ENCODE measurements at regions not wholly inside any gene's neighbourhood (a gene's known extent, or its start where the extent isn't known, plus 50 kb on each side); places are given as distances from the start of the nearest gene placed in this dataset.

DNA sequence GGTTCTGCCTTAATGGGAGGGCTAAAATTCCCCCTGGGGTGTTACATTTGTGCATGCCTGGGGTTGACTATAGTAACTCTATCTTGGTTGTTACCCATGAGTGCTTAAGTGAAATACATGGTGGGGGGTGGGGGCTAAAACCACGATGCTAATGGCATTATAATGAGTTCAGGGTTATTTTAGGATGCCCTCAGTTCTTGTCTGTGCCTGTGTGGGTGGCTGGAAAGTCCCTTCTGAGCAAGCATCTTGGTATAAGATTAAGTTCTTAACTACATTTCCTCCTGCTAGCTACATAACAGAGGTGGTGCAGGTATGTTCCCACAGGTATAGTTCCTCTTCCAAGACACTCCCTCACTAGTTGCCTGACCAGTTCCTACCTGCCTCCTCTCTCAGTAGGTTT, 822.3 kb downstream of the LRFN5 start:
- Histone ChIP-seq H2AK5ac (ENCODE audit: low read length) (no peak overlapping the region), H3K14ac (ENCODE audit: low read length) (no peak overlapping the region), H3K4me1 (ENCODE audit: control insufficient read depth in 1 of 2, insufficient read depth in 2 of 2, low read length in 2 of 2) (no peaks in the 10 kb centered on the region), H2AFZ (ENCODE audit: insufficient read depth, low read length, poor library complexity) (no peak overlapping the region), H3K79me1 (ENCODE audit: low read length) (no peaks in the 10 kb centered on the region), H2BK120ac (ENCODE audit: insufficient read depth, low read length, poor library complexity) (no peak overlapping the region), H3K4ac (ENCODE audit: low read depth, low read length) (no peak overlapping the region), H2BK12ac (ENCODE audit: low read length) (no peak overlapping the region), H3K4me3 (ENCODE audit: low read depth, low read length) (no peak overlapping the region), H3K79me2 (ENCODE audit: control insufficient read depth, insufficient read depth, low read length, poor library complexity) (no peaks in the 10 kb centered on the region), H3K9me3 (ENCODE audit: insufficient read depth, low read depth, low read length) (no peaks in the 10 kb centered on the region), H3K27ac (ENCODE audit: low read depth, low read length) (no peak overlapping the region), H3K36me3 (ENCODE audit: control insufficient read depth in 1 of 2, insufficient read depth in 2 of 2, low read length in 2 of 2) (no peaks in the 10 kb centered on the region), H4K12ac (ENCODE audit: low read depth, low read length) (no peak overlapping the region), H4K91ac (ENCODE audit: low read depth, low read length) (no peak overlapping the region), H3K23ac (ENCODE audit: low read length) (no peak overlapping the region), H3K4me2 (ENCODE audit: low read length) (no peak overlapping the region), H3K18ac (ENCODE audit: low read length) (no peak overlapping the region), H3K9ac (ENCODE audit: low read length) (no peak overlapping the region), H3K27me3 (ENCODE audit: insufficient read depth, low read length) (no peaks in the 10 kb centered on the region), H2BK5ac (ENCODE audit: low read depth, low read length, poor library complexity) (no peak overlapping the region), H4K8ac (ENCODE audit: low read depth, low read length) (no peak overlapping the region)
- no peak for DNase-seq
- WGBS (ENCODE audit: extremely low coverage, insufficient coverage, insufficient read length), result no CpG with 5 or more reads among the region's 1 CpG

DNA sequence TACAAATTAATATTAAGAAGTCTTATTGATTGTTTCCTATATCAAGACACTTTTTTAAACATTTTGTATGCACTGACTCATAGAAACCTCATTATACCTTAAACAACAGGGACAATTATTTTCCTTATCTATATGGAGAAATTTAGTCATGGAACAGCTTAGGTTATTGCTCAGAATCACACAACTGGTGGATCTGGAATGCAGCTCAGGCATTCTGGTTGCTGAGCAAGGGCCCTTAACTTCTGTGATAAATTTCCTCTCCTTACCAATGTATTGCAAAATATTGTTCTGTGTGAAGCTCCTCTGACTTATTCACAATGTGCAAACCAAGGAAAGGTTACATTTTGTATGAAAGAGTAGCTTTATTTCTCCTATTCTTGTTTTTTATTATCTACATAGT, 817.8 kb downstream of the LRFN5 start:
- Histone ChIP-seq H2AFZ (ENCODE audit: insufficient read depth, low read length, poor library complexity) (no peak overlapping the region), H4K91ac (ENCODE audit: low read depth, low read length) (no peak overlapping the region), H3K4me3 (ENCODE audit: low read depth, low read length) (no peak overlapping the region), H2BK12ac (ENCODE audit: low read length) (no peak overlapping the region), H3K36me3 (ENCODE audit: control insufficient read depth in 1 of 2, insufficient read depth in 2 of 2, low read length in 2 of 2) (no peaks in the 10 kb centered on the region), H2BK120ac (ENCODE audit: insufficient read depth, low read length, poor library complexity) (no peak overlapping the region), H3K79me1 (ENCODE audit: low read length) (no peaks in the 10 kb centered on the region), H3K9ac (ENCODE audit: low read length) (no peak overlapping the region), H4K12ac (ENCODE audit: low read depth, low read length) (no peak overlapping the region), H2BK5ac (ENCODE audit: low read depth, low read length, poor library complexity) (no peak overlapping the region), H3K18ac (ENCODE audit: low read length) (no peak overlapping the region), H3K23ac (ENCODE audit: low read length) (no peak overlapping the region), H3K4ac (ENCODE audit: low read depth, low read length) (no peak overlapping the region), H3K9me3 (ENCODE audit: insufficient read depth, low read depth, low read length) (no peaks in the 10 kb centered on the region), H2AK5ac (ENCODE audit: low read length) (no peak overlapping the region), H3K27ac (ENCODE audit: low read depth, low read length) (no peak overlapping the region), H3K14ac (ENCODE audit: low read length) (no peak overlapping the region), H3K27me3 (ENCODE audit: insufficient read depth, low read length) (no peaks in the 10 kb centered on the region), H3K4me2 (ENCODE audit: low read length) (no peak overlapping the region), H3K79me2 (ENCODE audit: control insufficient read depth, insufficient read depth, low read length, poor library complexity) (no peaks in the 10 kb centered on the region), H3K4me1 (ENCODE audit: control insufficient read depth in 1 of 2, insufficient read depth in 2 of 2, low read length in 2 of 2) (no peaks in the 10 kb centered on the region), H4K8ac (ENCODE audit: low read depth, low read length) (no peak overlapping the region)
- DNase-seq, result no peak

DNA sequence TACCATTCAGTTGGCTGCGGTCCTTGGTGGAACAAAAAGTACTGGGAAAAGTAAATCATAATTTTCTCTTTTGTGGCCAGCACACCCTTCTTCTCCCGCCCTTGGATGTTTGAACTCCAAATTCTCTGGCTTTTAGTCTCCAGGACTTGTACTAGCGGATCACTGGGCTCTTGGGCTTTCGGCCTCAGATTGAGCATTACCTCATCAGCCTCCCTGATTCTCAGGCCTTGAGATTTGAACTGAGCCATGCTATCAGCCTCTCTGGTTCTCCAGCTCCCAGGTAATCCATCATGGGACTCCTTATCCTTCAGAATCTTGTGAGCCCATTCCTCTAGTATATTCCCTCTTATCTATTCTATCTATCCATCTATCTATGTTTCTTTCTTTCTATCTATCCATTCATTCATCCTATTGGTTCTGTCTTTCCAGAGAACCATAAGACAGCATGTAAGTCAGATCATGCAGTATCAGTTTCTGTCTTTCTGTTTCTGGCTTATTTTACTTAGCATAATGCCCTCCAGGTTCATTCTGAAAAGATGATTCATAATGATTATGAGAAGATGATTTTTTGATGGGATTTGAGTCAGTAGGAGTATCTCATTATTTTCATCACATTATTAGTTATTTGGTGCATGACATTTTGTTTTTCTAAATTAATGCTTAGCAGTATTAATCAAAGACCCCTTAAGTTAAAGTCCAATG, 814.9 kb downstream of the LRFN5 start:
- Histone ChIP-seq H3K36me3 (ENCODE audit: control insufficient read depth in 1 of 2, insufficient read depth in 2 of 2, low read length in 2 of 2) (no peaks in the 10 kb centered on the region), H3K18ac (ENCODE audit: low read length) (no peak overlapping the region), H3K79me1 (ENCODE audit: low read length) (no peaks in the 10 kb centered on the region), H4K8ac (ENCODE audit: low read depth, low read length) (no peak overlapping the region), H3K23ac (ENCODE audit: low read length) (no peak overlapping the region), H4K12ac (ENCODE audit: low read depth, low read length) (no peak overlapping the region), H3K4me3 (ENCODE audit: low read depth, low read length) (no peak overlapping the region), H2BK12ac (ENCODE audit: low read length) (no peak overlapping the region), H2BK5ac (ENCODE audit: low read depth, low read length, poor library complexity) (no peak overlapping the region), H2AK5ac (ENCODE audit: low read length) (no peak overlapping the region), H3K14ac (ENCODE audit: low read length) (no peak overlapping the region), H4K91ac (ENCODE audit: low read depth, low read length) (no peak overlapping the region), H2AFZ (ENCODE audit: insufficient read depth, low read length, poor library complexity) (no peak overlapping the region), H3K9ac (ENCODE audit: low read length) (no peak overlapping the region), H3K4me1 (ENCODE audit: control insufficient read depth in 1 of 2, insufficient read depth in 2 of 2, low read length in 2 of 2) (no peaks in the 10 kb centered on the region), H3K27ac (ENCODE audit: low read depth, low read length) (no peak overlapping the region), H3K4me2 (ENCODE audit: low read length) (no peak overlapping the region), H3K4ac (ENCODE audit: low read depth, low read length) (no peak overlapping the region), H2BK120ac (ENCODE audit: insufficient read depth, low read length, poor library complexity) (no peak overlapping the region), H3K27me3 (ENCODE audit: insufficient read depth, low read length) (no peaks in the 10 kb centered on the region), H3K79me2 (ENCODE audit: control insufficient read depth, insufficient read depth, low read length, poor library complexity) (no peaks in the 10 kb centered on the region), H3K9me3 (ENCODE audit: insufficient read depth, low read depth, low read length) (no peaks in the 10 kb centered on the region)
- DNase-seq, result no peak
- no CpG with 5 or more reads among the region's 4 CpGs for WGBS (ENCODE audit: extremely low coverage, insufficient coverage, insufficient read length)

DNA sequence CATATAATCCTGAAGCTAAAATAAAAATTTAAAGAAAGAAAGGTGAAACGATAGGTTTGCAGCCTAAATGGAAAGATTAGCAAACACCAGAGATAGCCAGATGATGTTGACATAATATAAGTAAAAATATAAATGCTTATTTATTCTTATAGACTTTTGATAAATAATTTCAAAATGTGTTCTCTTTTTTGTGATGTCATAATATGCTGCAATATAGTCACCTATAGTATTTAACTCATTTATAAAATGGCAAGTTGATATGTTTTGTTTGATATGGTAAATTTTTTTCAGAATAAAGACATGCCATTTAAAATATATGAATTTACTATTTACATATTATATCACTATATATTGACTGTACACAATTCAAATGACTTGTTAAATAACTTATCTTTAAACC, 813.4 kb downstream of the LRFN5 start:
- Histone ChIP-seq H4K8ac (ENCODE audit: low read depth, low read length) (no peak overlapping the region), H3K4me2 (ENCODE audit: low read length) (no peak overlapping the region), H3K27me3 (ENCODE audit: insufficient read depth, low read length) (no peaks in the 10 kb centered on the region), H2AFZ (ENCODE audit: insufficient read depth, low read length, poor library complexity) (no peak overlapping the region), H3K9me3 (ENCODE audit: insufficient read depth, low read depth, low read length) (no peaks in the 10 kb centered on the region), H3K27ac (ENCODE audit: low read depth, low read length) (no peak overlapping the region), H2AK5ac (ENCODE audit: low read length) (no peak overlapping the region), H2BK12ac (ENCODE audit: low read length) (no peak overlapping the region), H3K79me1 (ENCODE audit: low read length) (no peaks in the 10 kb centered on the region), H3K4ac (ENCODE audit: low read depth, low read length) (no peak overlapping the region), H3K23ac (ENCODE audit: low read length) (no peak overlapping the region), H2BK120ac (ENCODE audit: insufficient read depth, low read length, poor library complexity) (no peak overlapping the region), H3K9ac (ENCODE audit: low read length) (no peak overlapping the region), H3K79me2 (ENCODE audit: control insufficient read depth, insufficient read depth, low read length, poor library complexity) (no peaks in the 10 kb centered on the region), H3K4me3 (ENCODE audit: low read depth, low read length) (no peak overlapping the region), H3K36me3 (ENCODE audit: control insufficient read depth in 1 of 2, insufficient read depth in 2 of 2, low read length in 2 of 2) (no peaks in the 10 kb centered on the region), H2BK5ac (ENCODE audit: low read depth, low read length, poor library complexity) (no peak overlapping the region), H4K12ac (ENCODE audit: low read depth, low read length) (no peak overlapping the region), H4K91ac (ENCODE audit: low read depth, low read length) (no peak overlapping the region), H3K18ac (ENCODE audit: low read length) (no peak overlapping the region), H3K4me1 (ENCODE audit: control insufficient read depth in 1 of 2, insufficient read depth in 2 of 2, low read length in 2 of 2) (no peaks in the 10 kb centered on the region), H3K14ac (ENCODE audit: low read length) (no peak overlapping the region)
- WGBS (ENCODE audit: extremely low coverage, insufficient coverage, insufficient read length), result no CpG with 5 or more reads among the region's 1 CpG
- DNase-seq, result no peak
